ENCODE measurements at regions not wholly inside any gene's neighbourhood (a gene's known extent, or its start where the extent isn't known, plus 50 kb on each side); places are given as distances from the start of the nearest gene placed in this dataset.
A peak's percentile ranks its signal among the peaks of the same experiment; 100 is the strongest.
"Not testable (repeated sequence)": the region's sequence is repeated elsewhere in the genome, so short reads cannot be mapped to it uniquely, and the experiment has no call there.

GRCh38 chr12:96108941-96109340, 73.6 kb upstream of the LTA4H start:
- H3K27ac ChIP-seq (ENCODE audit: low read depth, low read length); H3K36me3 ChIP-seq (ENCODE audit: insufficient read depth, low read length); DNase-seq; H3K4me3 ChIP-seq (ENCODE audit: low read length in 2 of 2); intact Hi-C loops (cut with micrococcal nuclease); H3K27me3 ChIP-seq (ENCODE audit: insufficient read depth, low read length); H3K9me3 Mint-ChIP-seq; H3K27me3 Mint-ChIP-seq; H3K9me3 ChIP-seq (ENCODE audit: control insufficient read depth in 1 of 2, low read length in 2 of 2); H3K36me3 Mint-ChIP-seq: not testable (repeated sequence)
- Mint-ChIP-seq H3K4me1 (peaks cover 11 to 31% (median 21%) of the 10 kb centered on the region in 4 donors), H3K4me3 (peak overlapping the region in 1 of 8 donors; percentile 24), H3K27ac (peak overlapping the region in 1 of 7 donors; percentile 64)
- CTCF ChIA-PET (ENCODE audit: partially characterized antibody): interaction anchor here (1.0 to 2.5 kb wide), 6 partner anchors 9 to 106 kb away, joined by 3 to 9 read pairs (median 3); no protein-coding TSS in a partner anchor
- POLR2A ChIA-PET (ENCODE audit: partially characterized antibody): interaction anchor here (1.1 to 1.2 kb wide), 2 partner anchors 50 to 291 kb away, joined by 3 read pairs; partner anchors contain the start of gene CDK17
- peaks cover 11% of the 10 kb centered on the region for H3K4me1 ChIP-seq (ENCODE audit: insufficient read depth, low read length)

- CTCF ChIA-PET (ENCODE audit: partially characterized antibody): no interaction called here
- Mint-ChIP-seq H3K4me3 (no peak overlapping the region), H3K4me1 (peaks cover 13 to 19% (median 13%) of the 10 kb centered on the region in 4 donors), H3K36me3 (no peaks in the 10 kb centered on the region), H3K9me3 (no peaks in the 10 kb centered on the region), H3K27me3 (no peaks in the 10 kb centered on the region), H3K27ac (peak overlapping the region in 1 of 7 donors; percentile 22)
- Histone ChIP-seq H3K27me3 (ENCODE audit: insufficient read depth, low read length) (no peaks in the 10 kb centered on the region), H3K4me1 (ENCODE audit: insufficient read depth, low read length) (peaks cover 8% of the 10 kb centered on the region), H3K4me3 (ENCODE audit: low read length in 2 of 2) (no peak overlapping the region), H3K27ac (ENCODE audit: low read depth, low read length) (no peak overlapping the region), H3K36me3 (ENCODE audit: insufficient read depth, low read length) (no peaks in the 10 kb centered on the region), H3K9me3 (ENCODE audit: control insufficient read depth in 1 of 2, low read length in 2 of 2) (no peaks in the 10 kb centered on the region)
- intact Hi-C loops (cut with micrococcal nuclease): no loop called here
- no peak for DNase-seq
- POLR2A ChIA-PET (ENCODE audit: partially characterized antibody): interaction anchor here (0.7 kb wide), 1 partner anchor 9 kb away, joined by 3 read pairs; no protein-coding TSS in a partner anchor
These were observed 77.3 kb upstream of the LTA4H start for GRCh38 chr12:96112733-96113132.

GRCh38 chr12:96117460-96117859, 76.7 kb upstream of the ELK3 start:
- H3K27me3 Mint-ChIP-seq: no peaks in the 10 kb centered on the region
- no peak for DNase-seq
- no peaks in the 10 kb centered on the region for H3K4me1 ChIP-seq (ENCODE audit: insufficient read depth, low read length)
- ChIA-PET POLR2A (ENCODE audit: partially characterized antibody) (no interaction called here), CTCF (ENCODE audit: partially characterized antibody) (interaction anchor here (0.8 to 1.4 kb wide), 2 partner anchors 31 to 98 kb away, joined by 3 to 5 read pairs; no protein-coding TSS in a partner anchor)
- no peak overlapping the region for H3K4me3 Mint-ChIP-seq
- H3K9me3 ChIP-seq (ENCODE audit: control insufficient read depth in 1 of 2, low read length in 2 of 2): no peaks in the 10 kb centered on the region
- H3K36me3 Mint-ChIP-seq: no peaks in the 10 kb centered on the region
- H3K27ac Mint-ChIP-seq: peak overlapping the region in 2 of 7 donors; percentile 31 to 34
- no peaks in the 10 kb centered on the region for H3K36me3 ChIP-seq (ENCODE audit: insufficient read depth, low read length)
- peaks cover 0 to 9% (median 7%) of the 10 kb centered on the region in 4 donors for H3K4me1 Mint-ChIP-seq
- intact Hi-C loops (cut with micrococcal nuclease): no loop called here
- no peaks in the 10 kb centered on the region for H3K9me3 Mint-ChIP-seq
- H3K27me3 ChIP-seq (ENCODE audit: insufficient read depth, low read length): no peaks in the 10 kb centered on the region
- H3K4me3 ChIP-seq (ENCODE audit: low read length in 2 of 2): no peak overlapping the region
- H3K27ac ChIP-seq (ENCODE audit: low read depth, low read length): no peak overlapping the region

- no peaks in the 10 kb centered on the region for H3K4me1 ChIP-seq (ENCODE audit: insufficient read depth, low read length)
- H3K4me3 Mint-ChIP-seq: no peak overlapping the region
- H3K4me1 Mint-ChIP-seq: peaks cover 0 to 9% (median 6%) of the 10 kb centered on the region in 4 donors
- no peak overlapping the region for H3K4me3 ChIP-seq (ENCODE audit: low read length in 2 of 2)
- POLR2A ChIA-PET (ENCODE audit: partially characterized antibody): no interaction called here
- H3K27me3 Mint-ChIP-seq: no peaks in the 10 kb centered on the region
- no peak for DNase-seq
- no peak overlapping the region for H3K27ac ChIP-seq (ENCODE audit: low read depth, low read length)
- H3K27me3 ChIP-seq (ENCODE audit: insufficient read depth, low read length): no peaks in the 10 kb centered on the region
- no peaks in the 10 kb centered on the region for H3K36me3 ChIP-seq (ENCODE audit: insufficient read depth, low read length)
- intact Hi-C loops (cut with micrococcal nuclease): no loop called here
- H3K27ac Mint-ChIP-seq: peak overlapping the region in 1 of 7 donors; percentile 10
- no peaks in the 10 kb centered on the region for H3K9me3 Mint-ChIP-seq
- CTCF ChIA-PET (ENCODE audit: partially characterized antibody): interaction anchor here (1.2 kb wide), 1 partner anchor 8 kb away, joined by 4 read pairs; no protein-coding TSS in a partner anchor
- no peaks in the 10 kb centered on the region for H3K9me3 ChIP-seq (ENCODE audit: control insufficient read depth in 1 of 2, low read length in 2 of 2)
- H3K36me3 Mint-ChIP-seq: no peaks in the 10 kb centered on the region
These were observed 73.6 kb upstream of the ELK3 start for GRCh38 chr12:96120359-96121100.

- Mint-ChIP-seq H3K27me3 (no peaks in the 10 kb centered on the region), H3K4me1 (peaks cover 0 to 9% (median 6%) of the 10 kb centered on the region in 4 donors), H3K27ac (no peak overlapping the region), H3K9me3 (no peaks in the 10 kb centered on the region), H3K4me3 (no peak overlapping the region), H3K36me3 (no peaks in the 10 kb centered on the region)
- ChIA-PET POLR2A (ENCODE audit: partially characterized antibody) (interaction anchor here (0.5 kb wide), 1 partner anchor 9 kb away, joined by 3 read pairs; no protein-coding TSS in a partner anchor), CTCF (ENCODE audit: partially characterized antibody) (no interaction called here)
- H3K4me3 ChIP-seq (ENCODE audit: low read length in 2 of 2): no peak overlapping the region
- no peaks in the 10 kb centered on the region for H3K4me1 ChIP-seq (ENCODE audit: insufficient read depth, low read length)
- H3K9me3 ChIP-seq (ENCODE audit: control insufficient read depth in 1 of 2, low read length in 2 of 2): no peaks in the 10 kb centered on the region
- no peak for DNase-seq
- no peaks in the 10 kb centered on the region for H3K36me3 ChIP-seq (ENCODE audit: insufficient read depth, low read length)
- no peaks in the 10 kb centered on the region for H3K27me3 ChIP-seq (ENCODE audit: insufficient read depth, low read length)
- H3K27ac ChIP-seq (ENCODE audit: low read depth, low read length): no peak overlapping the region
- intact Hi-C loops (cut with micrococcal nuclease): no loop called here
These were observed 72.9 kb upstream of the ELK3 start for GRCh38 chr12:96121271-96121711.

- H3K4me3 Mint-ChIP-seq; H3K9me3 Mint-ChIP-seq; H3K27ac ChIP-seq (ENCODE audit: low read depth, low read length); H3K27me3 ChIP-seq (ENCODE audit: insufficient read depth, low read length); H3K4me3 ChIP-seq (ENCODE audit: low read length in 2 of 2); DNase-seq; H3K9me3 ChIP-seq (ENCODE audit: control insufficient read depth in 1 of 2, low read length in 2 of 2); H3K36me3 Mint-ChIP-seq; POLR2A ChIA-PET (ENCODE audit: partially characterized antibody); H3K27ac Mint-ChIP-seq; H3K36me3 ChIP-seq (ENCODE audit: insufficient read depth, low read length); H3K4me1 Mint-ChIP-seq; intact Hi-C loops (cut with micrococcal nuclease); H3K4me1 ChIP-seq (ENCODE audit: insufficient read depth, low read length): not testable (repeated sequence)
- H3K27me3 Mint-ChIP-seq: peaks cover 4 to 11% of the 10 kb centered on the region in 2 donors
- CTCF ChIA-PET (ENCODE audit: partially characterized antibody): interaction anchor here (1.0 to 3.0 kb wide), 7 partner anchors 8 to 88 kb away, joined by 3 to 21 read pairs (median 3); no protein-coding TSS in a partner anchor
These were observed 65.9 kb upstream of the ELK3 start for GRCh38 chr12:96128292-96128691.

DNA sequence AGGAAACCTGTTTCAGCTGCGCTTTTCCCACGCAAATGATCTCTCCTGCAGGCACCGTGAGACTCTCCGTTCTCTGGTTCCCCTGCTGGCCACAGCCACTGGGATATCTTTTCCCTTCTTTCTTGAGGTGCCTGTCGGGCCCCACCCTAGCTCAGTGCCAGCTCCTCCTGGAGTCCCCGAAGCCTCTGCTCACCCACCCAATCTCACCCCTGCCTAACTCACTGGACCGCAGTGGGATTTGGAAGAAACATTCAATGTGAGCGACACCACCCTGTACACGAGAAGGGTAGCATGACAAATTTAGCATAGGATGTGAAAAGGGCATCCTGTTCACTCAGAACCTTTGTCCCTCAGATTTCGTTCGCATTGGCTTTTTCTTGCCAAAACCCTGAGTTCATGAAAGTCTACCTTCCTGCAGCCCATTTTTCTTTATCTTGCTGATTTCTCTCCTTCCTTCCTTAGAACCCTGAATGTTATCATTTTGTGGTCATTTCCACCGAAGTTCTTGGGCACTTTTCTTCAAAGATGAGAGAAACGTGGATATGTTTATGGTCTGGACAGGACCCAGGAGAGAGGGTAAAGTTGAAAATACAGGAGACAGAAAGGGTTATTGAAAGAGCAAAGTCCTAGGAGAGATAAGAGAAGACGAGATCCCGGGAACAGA, 63.6 kb upstream of the ELK3 start:
- no peaks in the 10 kb centered on the region for H3K9me3 Mint-ChIP-seq
- Histone ChIP-seq H3K27ac (ENCODE audit: low read depth, low read length) (no peak overlapping the region), H3K36me3 (ENCODE audit: insufficient read depth, low read length) (no peaks in the 10 kb centered on the region), H3K27me3 (ENCODE audit: insufficient read depth, low read length) (no peaks in the 10 kb centered on the region), H3K4me3 (ENCODE audit: low read length in 2 of 2) (no peak overlapping the region), H3K9me3 (ENCODE audit: control insufficient read depth in 1 of 2, low read length in 2 of 2) (no peaks in the 10 kb centered on the region), H3K4me1 (ENCODE audit: insufficient read depth, low read length) (peaks cover 8% of the 10 kb centered on the region)
- no peak for DNase-seq
- peak overlapping the region in 1 of 8 donors; percentile 35 for H3K4me3 Mint-ChIP-seq
- peaks cover 10 to 16% (median 11%) of the 10 kb centered on the region in 4 donors for H3K4me1 Mint-ChIP-seq
- peaks cover 6 to 11% of the 10 kb centered on the region in 2 donors for H3K27me3 Mint-ChIP-seq
- CTCF ChIA-PET (ENCODE audit: partially characterized antibody): interaction anchor here (3.0 to 3.5 kb wide), 2 partner anchors 85 kb away, joined by 21 to 26 read pairs; no protein-coding TSS in a partner anchor
- no peaks in the 10 kb centered on the region for H3K36me3 Mint-ChIP-seq
- intact Hi-C loops (cut with micrococcal nuclease): no loop called here
- H3K27ac Mint-ChIP-seq: no peak overlapping the region
- POLR2A ChIA-PET (ENCODE audit: partially characterized antibody): no interaction called here
